T follicular helper cell (primary cell): ENCODE measurements at regions not wholly inside any gene's neighbourhood (a gene's known extent, or its start where the extent isn't known, plus 50 kb on each side); places are given as distances from the start of the nearest gene placed in this dataset.
"Not testable (repeated sequence)": the region's sequence is repeated elsewhere in the genome, so short reads cannot be mapped to it uniquely, and the experiment has no call there.

Experiments used
- DNase-seq: peaks from one replicate; pipeline ENCODE4 v3.0.0-alpha.2; 2020; ENCODE audit warnings: low read depth

DNA sequence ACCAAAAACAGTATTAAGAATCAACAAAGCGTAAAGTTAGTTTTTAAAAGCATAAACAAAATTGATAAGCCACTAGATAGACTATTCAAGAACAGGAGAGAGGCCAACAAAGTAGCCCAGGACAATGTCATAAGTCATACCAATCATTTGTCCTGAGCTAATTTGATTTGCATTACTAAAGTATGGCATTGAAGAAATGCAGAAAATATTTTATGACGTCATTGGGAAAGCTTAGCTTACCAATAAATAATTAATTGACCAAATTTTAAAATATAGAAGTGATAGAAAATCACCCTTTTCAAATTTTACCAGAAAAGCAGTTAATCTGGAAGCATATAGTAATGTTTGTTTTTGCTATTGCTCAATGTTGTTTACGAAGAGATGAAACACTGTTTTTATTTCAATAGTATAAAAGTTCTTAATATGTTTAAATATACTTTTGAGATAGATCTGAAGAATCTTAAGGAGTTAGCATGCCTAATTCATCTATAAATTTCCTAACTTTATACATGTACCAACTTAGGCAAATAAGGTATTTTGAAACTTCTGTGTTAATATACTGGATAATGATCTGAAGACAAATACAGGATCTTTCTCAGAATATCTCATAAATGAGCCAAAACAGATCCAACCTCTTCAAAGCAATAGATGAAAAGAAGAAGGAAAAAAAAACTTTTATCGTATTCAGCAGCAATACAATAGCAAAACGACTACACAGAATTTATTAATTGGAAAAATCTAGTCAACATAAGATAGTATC, 1118.5 kb downstream of the SLC16A7 start:
- DNase-seq, result no peak

DNA sequence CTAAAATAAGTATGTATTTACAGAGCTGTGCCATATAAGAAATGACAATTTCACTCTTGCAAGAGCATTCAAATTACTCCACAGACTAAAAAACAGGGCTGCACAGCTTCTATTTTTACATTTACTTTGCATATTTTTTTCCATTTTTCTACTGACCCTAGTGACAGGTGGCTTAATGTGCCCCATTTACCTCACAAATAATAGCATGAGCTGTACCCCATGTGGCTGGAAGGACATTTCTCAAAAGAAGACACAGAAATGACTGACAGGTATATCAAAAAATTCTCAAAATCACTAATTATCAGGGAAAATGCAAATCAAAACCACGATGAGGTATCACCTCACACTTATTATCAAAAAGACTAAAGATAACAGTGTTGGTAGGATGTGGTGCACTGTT, 1128.6 kb downstream of the SLC16A7 start:
- no peak for DNase-seq

DNA sequence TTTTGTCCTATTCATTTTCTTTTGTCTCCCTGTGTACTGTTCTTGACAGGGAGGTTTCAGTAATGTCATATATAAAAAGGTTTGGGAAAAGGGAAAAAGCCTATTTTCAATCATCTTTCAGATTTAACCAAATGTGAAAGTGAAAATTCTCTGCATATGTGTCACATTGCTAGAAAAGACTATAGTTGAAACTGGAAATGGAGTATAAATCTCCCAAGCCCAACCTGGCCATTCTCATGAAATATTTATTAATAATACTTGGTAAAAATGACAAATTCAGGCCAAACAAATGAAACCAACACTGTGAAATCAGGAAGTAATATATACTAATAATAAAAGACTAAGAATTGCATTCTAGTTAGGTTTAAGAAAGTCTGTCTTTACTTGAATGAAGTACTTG, 1129.2 kb downstream of the SLC16A7 start:
- no peak for DNase-seq

DNA sequence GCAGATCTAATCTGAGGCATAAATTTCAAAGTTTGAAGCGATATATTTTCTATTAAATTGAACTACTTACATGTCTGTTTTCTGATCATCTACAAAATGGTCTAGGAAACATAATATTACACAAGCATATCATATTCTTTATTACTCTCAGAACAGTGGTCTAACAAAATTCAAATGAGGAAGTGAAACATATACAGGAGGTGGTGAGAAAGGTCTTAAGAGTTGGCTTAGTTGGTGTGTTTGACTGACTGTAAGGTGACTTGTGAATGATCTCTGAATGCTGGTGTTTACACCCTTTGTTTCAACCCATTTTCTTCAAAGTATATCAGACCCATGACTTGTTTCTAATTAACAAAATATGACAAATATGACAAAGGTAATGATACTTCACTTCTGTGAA, 1156.8 kb downstream of the SLC16A7 start:
- no peak for DNase-seq

DNA sequence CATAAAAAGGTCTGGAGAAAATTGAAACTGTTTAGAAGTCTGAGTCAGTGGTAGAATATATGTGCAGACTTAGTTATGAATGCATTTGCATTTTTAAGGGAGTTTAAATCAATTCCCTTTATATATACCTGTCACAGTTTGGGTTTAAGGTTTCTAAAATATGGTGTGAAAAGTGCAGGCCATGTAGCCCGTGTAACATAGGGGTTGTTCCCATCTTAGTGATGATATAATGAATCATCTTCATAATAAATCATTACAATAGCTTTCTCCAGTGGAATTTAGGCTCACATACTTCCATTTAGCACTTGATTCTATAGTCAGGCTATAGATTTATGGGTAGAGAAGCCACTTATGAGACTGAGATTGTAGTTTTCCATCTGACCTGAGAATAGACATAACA, 1162.4 kb downstream of the SLC16A7 start:
- DNase-seq, result no peak

DNA sequence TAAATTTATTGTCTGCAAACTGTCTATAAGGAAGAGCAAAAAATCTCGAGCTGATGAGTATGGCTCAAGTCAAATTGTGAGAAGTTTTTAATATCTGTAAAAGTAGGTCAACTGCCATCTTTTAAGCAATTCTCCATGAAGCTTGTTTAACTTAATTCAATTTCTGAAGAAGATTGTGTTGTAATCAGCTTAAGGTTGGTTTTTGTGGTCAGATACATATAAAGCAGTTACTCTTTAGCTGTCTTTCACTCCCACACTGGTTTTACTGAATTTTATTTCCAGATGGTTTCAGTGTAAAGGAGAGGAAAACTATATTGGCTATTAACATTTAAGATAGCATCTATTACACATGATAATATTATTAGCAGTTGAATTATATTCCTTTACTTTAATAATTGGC, 1165.1 kb downstream of the SLC16A7 start:
- DNase-seq, result no peak

DNA sequence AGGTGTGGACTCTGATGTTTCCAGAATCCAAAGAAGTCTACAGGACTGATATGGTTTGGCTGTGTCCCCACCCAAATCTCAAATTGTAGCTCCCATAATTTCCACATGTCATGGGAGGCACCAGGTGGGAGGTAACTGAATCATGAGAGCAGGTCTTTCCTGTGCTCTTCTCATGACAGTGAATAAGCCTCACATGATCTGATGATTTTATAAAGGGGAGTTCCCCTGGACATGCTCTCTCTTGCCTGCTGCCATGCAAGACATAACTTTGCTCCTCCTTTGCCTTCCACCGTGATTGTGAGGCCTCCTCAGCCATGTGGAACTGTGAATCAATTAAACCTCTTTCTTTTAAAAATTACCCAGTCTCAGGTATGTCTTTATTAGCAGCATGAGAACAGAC, 1205.3 kb downstream of the SLC16A7 start:
- not testable (repeated sequence) for DNase-seq

DNA sequence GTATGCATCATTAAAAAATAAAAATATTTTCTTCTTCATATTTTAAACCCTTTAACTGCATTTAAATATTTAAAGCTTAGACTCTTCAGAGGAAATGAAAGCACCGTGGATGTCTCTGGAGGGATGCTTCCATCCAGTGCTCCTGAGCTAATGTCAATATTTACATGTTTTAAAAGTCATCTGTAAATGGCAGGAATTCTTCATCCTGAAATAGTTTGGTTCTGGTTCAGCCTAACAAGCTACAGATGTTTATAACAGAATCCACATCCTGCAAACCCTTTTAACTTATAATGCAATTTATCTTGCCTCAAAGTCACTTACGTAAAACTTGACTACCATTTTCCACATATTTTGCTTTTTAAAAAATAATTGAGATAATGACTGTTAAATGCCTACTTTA, 1207.3 kb downstream of the SLC16A7 start:
- no peak for DNase-seq

DNA sequence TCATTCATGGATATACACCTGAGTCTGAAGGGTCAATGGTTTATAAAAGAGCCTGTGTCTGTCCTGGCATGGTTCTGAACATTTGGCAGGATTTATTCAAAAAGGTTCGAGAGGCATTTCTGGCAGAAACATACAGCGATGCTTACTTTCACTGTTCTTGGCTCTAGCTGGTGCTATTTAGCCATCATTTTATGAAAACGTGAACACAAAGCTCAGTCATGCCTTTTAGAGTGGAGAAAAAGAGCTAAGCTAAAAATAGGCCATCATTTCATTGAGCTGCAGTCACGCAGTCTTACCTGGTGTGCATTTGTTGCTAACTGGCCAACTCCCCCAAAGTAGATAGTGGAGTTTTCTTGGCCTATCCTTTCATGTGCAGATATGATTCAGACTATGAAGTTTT, 1209.5 kb downstream of the SLC16A7 start:
- no peak for DNase-seq

DNA sequence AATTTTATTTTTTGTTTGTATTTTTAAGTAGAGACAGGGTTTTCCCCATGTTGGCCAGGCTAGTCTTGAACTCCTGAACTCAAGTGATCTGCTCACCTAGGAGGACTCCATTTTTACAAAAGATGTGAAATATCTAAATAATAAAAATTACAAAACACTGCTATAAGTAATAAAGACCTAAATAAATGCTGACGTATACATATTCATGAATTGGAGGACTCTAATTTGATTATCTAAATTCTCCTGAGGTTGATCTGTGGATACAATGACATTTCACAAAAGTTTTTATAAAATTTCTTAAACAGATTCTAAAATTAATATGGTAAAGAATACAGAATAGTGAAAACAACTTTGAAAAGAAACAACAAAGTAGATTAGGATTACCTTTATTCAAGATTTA, 1224.0 kb downstream of the SLC16A7 start:
- no peak for DNase-seq

DNA sequence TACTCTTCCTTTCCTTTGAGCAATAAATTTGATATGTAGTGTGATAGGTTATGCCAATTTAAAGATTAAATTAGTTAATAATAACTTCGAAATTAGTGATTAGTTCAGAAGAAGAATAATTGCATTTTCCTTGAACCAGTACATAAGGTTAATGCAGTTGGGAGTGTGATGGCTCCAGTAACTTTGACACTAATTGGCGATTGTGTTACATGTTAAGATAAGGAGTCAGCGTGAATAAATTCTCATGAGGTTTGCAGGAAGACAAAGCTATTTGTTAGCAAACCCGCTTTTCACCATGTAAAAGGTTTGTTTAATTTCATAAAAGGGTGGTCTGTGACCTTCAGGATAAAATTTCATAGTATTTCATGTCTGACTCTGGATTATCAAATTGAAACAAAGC, 1226.8 kb downstream of the SLC16A7 start:
- no peak for DNase-seq

DNA sequence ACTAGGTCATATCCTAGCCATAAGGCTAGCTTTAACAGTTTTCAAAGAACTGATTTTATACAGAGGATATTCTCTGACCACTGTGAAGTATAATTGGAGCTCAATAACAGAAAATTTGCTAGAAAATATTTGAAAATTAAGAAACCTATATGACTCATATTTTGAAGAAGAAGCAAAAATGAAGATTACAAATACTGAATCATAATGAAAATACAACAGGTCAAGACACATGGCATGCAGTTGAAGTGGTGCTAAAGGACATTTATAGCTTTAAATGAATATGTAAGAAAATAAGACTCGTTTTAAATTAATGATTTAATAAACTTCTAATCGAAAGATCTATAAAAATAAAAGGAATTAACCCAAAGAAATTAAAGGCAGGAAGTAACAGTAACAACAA, 1234.6 kb downstream of the SLC16A7 start:
- DNase-seq, result no peak

DNA sequence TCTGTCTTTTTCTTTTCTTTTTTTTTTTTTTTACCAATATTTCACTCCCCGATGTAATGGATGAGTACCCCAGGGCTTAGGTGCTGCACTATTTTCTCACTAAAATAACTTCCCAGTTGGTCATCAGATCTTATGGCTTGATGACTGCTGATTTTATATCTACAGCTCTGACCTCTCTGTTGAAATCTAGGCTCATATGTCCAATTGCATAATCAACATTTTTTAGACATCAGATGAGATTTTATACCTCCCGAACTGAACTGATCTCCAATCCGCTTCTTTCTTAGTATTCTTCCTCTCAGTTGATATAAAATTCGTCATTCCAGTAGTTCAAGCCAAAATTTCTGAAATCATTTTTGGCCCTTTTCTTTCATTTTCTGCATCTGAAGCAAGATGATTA, 1236.5 kb downstream of the SLC16A7 start:
- no peak for DNase-seq

DNA sequence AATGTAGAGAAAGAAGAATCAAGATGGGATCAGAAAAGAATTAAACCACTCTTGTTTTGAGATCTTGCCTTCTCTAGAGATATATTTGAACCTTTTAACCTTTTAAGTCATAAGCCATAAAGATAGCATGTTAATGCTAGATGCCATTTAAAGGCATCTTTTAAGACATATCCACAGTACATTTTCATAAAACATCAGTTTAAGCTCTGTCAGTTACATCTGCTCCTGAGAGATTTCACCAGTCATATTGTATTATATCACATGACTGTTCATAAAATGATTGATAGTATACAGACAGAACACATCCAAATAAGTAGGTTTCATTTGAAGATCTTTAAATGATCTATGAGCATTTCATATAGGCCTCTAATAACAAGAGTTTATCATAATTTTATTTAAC, 1238.5 kb downstream of the SLC16A7 start:
- DNase-seq, result no peak

DNA sequence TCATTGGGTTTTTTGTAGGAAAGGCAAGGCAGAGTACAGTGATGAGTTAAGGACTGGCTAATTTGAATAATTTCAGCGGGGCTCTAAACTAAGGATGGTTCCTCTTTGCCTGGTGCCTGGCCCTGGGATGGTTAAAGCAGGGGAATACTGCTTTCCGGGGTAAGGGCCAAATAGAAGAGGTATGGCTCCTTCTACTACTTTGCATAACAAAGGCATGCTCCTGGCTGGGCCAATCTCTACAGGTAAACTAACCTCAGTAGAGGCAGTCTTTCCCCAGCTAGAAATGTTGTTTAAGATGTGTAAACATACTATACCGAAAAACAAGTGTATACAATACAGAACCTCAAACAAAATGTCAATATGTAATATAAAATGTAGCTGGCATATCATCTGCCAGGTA, 1239.0 kb downstream of the SLC16A7 start:
- no peak for DNase-seq

DNA sequence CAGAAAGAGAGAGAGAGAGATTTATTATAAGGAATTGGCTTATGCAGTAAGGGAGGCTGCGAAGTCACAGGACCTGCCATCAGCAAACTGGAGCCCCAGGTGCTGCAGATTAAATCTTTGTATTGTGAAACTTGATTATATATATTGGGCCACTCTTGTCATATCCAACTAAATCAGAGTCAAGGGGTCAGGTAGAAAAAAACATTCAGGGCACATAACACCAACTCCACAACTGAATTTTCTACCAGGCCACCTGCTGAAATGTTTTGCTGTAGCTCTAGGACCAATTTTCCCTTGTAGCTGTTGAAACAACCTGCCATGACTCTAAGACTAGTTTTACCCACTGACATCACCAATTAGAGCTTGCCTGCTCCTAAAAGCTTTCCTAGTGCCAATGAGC, 1240.8 kb downstream of the SLC16A7 start:
- DNase-seq, result no peak

DNA sequence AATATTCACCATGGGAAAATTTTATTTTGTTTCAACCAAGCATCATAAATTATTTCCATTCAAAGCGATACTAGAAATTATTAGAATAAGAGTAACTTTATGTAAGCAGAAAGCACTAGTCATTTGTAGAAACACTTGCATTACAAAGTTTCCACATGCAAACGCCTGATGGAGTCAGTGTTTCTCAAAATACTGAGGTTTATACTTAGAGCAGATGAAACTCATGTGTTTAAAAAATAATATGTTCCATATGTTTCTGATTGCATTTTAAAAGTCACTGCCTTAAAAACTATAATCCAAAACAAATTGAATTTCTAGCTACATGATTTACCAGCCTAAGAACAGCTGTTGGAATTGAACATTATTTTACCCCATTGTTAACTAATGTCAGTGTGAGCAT, 1246.4 kb downstream of the SLC16A7 start:
- no peak for DNase-seq

DNA sequence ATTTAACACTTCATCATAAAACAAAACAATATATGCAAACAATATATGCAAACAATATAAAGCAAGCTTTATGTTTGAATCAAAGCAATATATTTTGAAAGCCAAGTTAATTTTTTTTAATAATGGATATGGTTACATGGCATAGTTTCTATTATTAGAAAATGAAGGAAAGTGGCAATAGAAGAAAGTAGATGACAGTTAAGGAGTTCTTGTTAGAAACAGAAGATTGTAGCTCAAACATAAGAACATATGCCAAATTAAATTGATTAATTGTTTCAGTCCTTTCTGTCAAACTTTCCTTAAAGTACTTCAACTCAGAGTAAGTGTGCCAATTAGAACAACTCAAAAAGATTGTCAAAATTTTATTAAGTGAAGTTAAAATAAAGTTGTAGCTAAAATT, 1248.3 kb downstream of the SLC16A7 start:
- no peak for DNase-seq

DNA sequence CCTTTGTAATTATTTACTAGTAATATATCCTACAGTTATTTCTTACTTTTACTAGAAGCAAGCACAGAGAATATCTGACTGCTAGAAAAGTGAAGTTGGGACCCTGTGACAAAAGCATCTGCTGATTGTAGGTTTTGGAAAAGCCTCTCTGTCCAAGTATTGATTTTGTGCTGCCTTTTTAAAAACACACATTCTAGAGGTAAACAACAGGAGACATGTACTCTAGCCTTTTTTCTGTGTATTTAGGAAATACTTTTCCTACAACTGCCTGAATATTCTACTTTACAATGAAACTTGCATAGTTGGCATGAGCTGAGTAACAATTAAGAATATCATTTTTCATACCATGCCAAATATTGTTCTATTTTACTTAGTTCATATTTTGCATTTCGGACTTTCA, 1249.0 kb downstream of the SLC16A7 start:
- no peak for DNase-seq

DNA sequence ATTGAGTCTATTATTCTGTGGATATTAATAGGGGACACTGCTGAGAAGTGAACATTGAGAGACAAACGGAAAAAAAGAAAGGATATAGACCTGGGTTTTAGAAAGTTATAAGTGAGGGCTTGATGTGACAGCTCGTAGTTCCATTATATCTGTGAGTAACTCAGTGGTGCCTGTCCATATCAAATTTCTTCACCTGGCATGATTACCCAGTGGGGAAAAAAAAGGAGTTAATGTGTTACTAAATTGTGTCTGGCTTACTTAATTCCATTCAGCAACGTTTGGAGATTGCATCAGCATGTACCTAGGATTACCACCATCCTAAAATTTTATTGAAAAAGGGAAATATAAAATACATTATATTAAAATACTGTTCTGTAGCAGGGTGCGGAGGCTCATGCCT, 1249.9 kb downstream of the SLC16A7 start:
- no peak for DNase-seq

DNA sequence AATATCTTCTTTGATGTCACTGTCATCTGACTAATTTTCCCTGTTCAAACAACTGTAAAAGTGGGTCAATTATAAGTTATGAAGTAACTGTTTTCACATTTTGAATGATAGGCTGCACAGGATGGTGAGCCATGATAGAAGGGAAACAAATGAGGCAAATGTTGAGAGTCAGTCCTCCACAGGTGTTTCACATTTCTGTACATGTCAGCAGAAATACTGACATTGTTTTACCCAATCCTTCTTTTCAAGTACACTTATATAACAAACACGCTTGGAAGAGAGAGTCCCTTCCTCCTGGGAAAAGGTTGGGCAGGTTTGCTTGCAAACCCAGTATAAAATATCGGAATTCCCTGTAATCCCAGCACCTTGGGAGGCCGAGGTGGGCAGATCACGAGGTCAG, 1251.5 kb downstream of the SLC16A7 start:
- DNase-seq, result no peak

DNA sequence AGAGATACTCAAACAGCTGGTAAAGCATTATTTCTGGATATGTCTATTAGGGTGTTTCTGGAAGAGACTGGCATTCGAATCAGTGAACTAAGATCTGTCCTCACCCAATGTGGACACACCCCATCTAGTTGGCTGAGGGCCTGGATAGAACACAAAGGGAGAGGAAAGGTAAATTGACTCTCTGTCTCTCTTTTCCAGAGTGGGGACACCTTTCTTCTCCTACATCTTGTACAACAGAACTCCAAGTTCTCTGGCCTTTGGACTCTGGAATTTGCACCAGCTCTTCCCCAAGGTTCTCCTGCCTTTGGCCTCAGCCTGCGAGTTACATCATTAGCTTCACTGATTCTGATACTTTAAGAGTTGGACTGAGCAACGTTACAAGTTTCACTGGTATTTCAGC, 1253.9 kb downstream of the SLC16A7 start:
- DNase-seq, result no peak

DNA sequence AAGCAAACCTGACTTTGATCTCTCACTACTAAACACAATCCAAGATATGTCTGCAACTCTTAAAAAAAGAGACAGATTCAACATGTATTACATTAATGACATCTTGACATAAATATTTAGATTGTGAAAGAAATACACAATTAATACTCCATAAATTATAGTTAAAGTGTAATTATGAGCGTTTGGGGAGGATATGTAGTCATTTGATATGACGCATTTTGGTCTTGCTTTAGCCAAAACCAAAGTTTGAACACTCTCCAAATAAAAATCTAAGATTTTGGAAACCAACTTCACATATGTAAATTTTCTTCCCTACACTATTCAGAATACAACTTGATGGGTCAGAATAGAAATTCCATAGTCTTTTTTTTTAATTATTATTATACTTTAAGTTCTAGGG, 1257.6 kb downstream of the SLC16A7 start:
- DNase-seq, result no peak

DNA sequence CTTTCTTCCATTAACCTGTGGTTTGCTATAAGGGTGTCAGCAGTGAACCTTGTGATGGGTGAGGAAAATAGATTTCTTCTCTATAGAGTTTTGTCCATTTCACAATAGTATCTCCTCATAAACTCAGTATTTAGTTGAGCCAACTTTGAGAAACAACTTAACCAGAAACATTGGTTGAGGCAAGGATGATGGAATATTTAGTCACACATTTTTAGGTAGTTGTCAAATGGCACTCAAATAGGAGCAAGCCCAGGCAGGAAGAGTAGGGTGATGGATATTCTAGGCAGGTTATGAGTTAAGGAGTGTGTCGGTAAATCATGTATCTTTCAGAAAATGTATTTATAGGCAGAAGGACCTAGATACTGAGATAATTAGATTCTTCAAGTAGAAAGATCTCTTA, 1267.6 kb downstream of the SLC16A7 start:
- DNase-seq, result no peak

DNA sequence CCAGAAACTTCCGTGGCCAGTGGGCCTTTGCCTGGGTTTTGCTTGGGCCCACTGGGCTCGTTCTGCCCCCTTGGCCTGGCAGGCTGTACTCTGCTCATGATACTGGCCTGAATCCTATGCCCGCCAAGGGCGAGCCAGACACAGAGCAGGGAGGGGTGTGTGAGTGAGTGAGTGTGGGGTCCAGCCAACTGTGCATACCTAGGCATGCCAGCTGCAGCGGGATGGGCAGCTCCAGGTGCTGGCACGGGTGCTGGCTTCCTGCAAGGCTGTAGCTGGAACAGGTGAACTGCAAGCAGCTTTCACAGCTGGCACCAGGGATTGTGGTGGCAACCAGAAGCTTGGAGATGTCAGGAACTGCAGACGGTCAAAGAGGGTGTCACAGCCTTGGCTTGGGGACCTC, 1276.4 kb downstream of the SLC16A7 start:
- DNase-seq, result no peak
